HG03558 (cell line): ENCODE measurements at regions not wholly inside any gene's neighbourhood (a gene's known extent, or its start where the extent isn't known, plus 50 kb on each side); places are given as distances from the start of the nearest gene placed in this dataset.

Source experiments
- ATAC-seq: cut with Tn5 transposase; IDR thresholded peaks from one replicate; pipeline ENCODE4 v1.9.1; 2021; ENCODE audit warnings: moderate number of reproducible peaks; ENCODE audit not compliant: unreplicated experiment; ENCODE audit errors: extremely low read depth

GRCh38 chr6:40947876-40948526, 91.0 kb downstream of the UNC5CL start:
- no peak for ATAC-seq

- no peak for ATAC-seq
Measured at GRCh38 chr6:40946738-40947301, 92.2 kb downstream of the UNC5CL start.

- no peak for ATAC-seq
Measured at GRCh38 chr6:40937491-40937890, 101.5 kb downstream of the UNC5CL start.

GRCh38 chr6:40936818-40937251, 102.2 kb downstream of the UNC5CL start:
- ATAC-seq, result no peak

GRCh38 chr6:40933864-40934263, 105.2 kb downstream of the UNC5CL start:
- ATAC-seq, result no peak

GRCh38 chr6:40932953-40933352, 106.1 kb downstream of the UNC5CL start:
- ATAC-seq, result no peak

GRCh38 chr6:40932366-40932765, 106.7 kb downstream of the UNC5CL start:
- ATAC-seq, result no peak

GRCh38 chr6:40931931-40932330, 107.1 kb downstream of the UNC5CL start:
- ATAC-seq, result no peak

- ATAC-seq, result no peak
Measured at GRCh38 chr6:40930555-40930954, 108.5 kb downstream of the UNC5CL start.

GRCh38 chr6:40930045-40930444, 109.0 kb downstream of the UNC5CL start:
- ATAC-seq, result no peak

GRCh38 chr6:40929176-40929575, 109.8 kb downstream of the UNC5CL start:
- no peak for ATAC-seq

GRCh38 chr6:40928763-40929162, 110.3 kb downstream of the UNC5CL start:
- ATAC-seq, result no peak

GRCh38 chr6:40928307-40928706, 110.7 kb downstream of the UNC5CL start:
- no peak for ATAC-seq

- no peak for ATAC-seq
Measured at GRCh38 chr6:40925341-40925740, 113.7 kb downstream of the UNC5CL start.

- ATAC-seq, result no peak
Measured at GRCh38 chr6:40924839-40925238, 114.2 kb downstream of the UNC5CL start.

- ATAC-seq, result no peak
Measured at GRCh38 chr6:40923880-40924279, 115.1 kb downstream of the UNC5CL start.

GRCh38 chr6:40923326-40923725, 115.7 kb downstream of the UNC5CL start:
- no peak for ATAC-seq

GRCh38 chr6:40922281-40922680, 116.7 kb downstream of the UNC5CL start:
- ATAC-seq, result no peak

GRCh38 chr6:40918040-40918651, 120.9 kb downstream of the UNC5CL start:
- no peak for ATAC-seq

- no peak for ATAC-seq
Measured at GRCh38 chr6:40917603-40918002, 121.4 kb downstream of the UNC5CL start.

- no peak for ATAC-seq
Measured at GRCh38 chr6:40916845-40917244, 122.2 kb downstream of the UNC5CL start.

GRCh38 chr6:40915165-40915564, 123.9 kb downstream of the UNC5CL start:
- no peak for ATAC-seq
